ENCODE measurements at regions not wholly inside any gene's neighbourhood (a gene's known extent, or its start where the extent isn't known, plus 50 kb on each side); places are given as distances from the start of the nearest gene placed in this dataset.

DNA sequence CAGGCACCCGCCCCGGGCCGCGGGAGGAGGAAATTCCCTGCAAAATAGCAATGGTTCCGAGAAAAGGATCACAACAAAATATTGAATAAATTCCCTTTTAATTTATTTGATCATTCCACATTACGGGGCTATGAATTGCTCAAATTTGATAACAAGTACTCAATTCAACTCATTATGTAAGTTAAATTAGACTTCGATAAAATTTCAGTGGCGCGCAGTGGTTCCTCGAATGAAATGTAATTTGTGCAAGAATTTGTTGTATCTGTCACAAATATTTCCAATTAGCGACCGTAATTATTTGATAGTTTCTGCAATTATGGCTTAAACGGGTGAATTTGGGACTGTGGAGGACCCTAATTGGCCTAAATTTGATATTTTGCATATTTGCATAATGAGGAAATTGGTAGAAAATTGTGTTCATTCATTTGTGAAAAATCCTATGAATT is 76.0 kb upstream of the TBCA start:
- TF ChIP-seq, protein P1, sequence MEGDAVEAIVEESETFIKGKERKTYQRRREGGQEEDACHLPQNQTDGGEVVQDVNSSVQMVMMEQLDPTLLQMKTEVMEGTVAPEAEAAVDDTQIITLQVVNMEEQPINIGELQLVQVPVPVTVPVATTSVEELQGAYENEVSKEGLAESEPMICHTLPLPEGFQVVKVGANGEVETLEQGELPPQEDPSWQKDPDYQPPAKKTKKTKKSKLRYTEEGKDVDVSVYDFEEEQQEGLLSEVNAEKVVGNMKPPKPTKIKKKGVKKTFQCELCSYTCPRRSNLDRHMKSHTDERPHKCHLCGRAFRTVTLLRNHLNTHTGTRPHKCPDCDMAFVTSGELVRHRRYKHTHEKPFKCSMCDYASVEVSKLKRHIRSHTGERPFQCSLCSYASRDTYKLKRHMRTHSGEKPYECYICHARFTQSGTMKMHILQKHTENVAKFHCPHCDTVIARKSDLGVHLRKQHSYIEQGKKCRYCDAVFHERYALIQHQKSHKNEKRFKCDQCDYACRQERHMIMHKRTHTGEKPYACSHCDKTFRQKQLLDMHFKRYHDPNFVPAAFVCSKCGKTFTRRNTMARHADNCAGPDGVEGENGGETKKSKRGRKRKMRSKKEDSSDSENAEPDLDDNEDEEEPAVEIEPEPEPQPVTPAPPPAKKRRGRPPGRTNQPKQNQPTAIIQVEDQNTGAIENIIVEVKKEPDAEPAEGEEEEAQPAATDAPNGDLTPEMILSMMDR (IDR thresholded peaks at IDR 0.05): no peak

DNA sequence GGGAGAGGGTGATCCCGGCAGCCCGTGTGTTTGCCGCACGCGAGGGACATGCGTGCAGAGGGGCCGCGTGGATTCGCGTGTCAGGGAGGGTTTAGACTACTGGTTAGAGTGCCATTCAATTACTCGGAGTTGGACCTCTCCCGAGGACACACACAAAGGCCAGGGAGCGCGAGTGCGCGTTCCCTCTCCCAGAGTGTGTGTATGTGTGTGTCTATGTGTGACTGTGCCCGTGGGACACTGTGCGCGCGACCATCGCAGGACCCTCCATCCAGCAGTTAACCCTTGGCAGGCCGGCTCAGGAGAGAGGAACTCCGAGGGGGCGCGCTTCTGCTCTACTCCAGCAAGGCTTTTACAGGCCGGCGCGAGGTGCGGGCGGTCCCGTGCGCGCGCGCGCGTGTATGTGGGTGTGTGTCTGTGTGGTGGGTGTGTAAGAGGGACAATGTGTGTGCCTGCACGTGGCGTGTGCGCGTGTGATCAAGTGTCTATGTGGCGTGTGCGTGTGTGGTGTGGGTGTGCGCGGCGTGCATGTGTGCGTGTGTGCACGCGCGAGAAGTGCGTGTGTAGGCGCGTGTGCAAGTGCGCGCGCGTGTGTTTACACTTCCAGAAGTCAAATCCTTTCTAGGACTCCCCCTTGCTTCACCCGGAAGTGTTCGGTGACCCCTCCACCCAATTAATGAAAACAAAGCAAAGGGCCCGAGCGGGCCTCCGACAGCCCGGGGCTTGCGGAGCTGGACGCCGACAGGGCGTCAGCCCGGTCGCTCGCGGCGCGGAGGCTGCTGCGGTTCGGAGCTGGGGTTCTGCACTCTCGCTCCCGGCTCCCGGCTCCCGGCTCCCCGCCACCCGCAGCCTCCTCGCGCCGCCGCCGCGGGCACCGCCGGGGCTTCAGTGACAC is 75.3 kb upstream of the TBCA start:
- TF ChIP-seq, protein P1 (IDR thresholded peaks at IDR 0.05): no peak

DNA sequence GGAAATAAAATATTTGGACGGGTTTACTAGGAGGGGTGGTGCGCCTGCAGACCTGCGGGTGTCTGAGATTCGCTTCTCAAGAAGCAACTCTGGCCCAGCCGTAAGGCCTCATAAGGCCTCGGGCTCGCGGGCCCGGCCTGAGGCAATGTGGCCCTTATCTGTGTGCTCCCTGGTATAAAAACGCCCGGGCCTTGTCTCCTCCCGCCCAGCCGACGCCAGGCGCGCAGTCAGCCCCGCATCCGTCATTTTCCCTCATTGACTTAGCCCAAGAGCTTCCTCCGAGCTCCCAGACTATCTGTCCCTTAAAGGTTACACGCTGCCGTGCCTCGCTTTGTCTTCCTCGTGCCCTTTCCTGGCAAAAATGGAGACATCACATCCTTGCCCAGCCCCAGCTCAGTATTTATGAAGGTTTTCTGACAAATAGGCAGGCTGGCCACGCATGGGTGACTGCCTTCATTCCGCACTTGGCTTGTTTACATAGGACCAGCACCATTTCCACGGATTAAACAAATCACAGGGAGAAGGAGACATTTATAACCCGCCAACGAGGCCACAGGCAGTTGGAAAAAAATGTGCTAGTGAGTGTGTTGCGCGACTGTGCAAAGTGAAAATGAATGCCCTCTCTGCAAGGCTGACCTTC is 74.5 kb upstream of the TBCA start:
- TF ChIP-seq, protein P1 (IDR thresholded peaks at IDR 0.05): no peak

DNA sequence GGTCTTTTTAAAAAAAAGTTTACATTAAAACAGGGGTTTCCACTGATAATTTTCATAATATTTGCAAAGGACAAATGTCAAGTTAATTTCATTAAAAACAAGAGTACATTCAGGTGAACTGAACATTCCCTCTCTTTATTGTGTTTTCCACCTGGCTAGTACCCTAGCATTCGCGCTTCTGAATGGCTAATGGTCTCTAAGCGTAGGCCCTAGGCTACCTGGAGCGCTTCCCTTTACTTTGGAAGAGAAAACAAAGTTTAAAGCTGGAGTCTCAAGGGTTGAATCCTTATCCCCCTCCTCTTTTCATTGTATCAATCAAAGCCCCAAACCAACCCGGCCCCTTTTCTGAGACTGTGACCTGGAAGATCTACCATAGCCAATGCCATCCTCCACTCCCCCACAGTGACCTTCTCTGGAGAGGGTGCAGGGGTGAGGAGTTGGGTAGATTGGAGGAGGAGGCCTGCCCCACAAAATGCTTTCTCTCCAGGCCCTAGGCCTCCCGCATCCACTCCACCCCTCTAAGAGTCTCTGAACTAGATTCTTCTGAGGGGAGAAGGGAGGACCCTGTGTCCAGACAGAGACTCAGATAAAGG is 73.3 kb upstream of the TBCA start:
- TF ChIP-seq, protein P1 (IDR thresholded peaks at IDR 0.05): no peak

DNA sequence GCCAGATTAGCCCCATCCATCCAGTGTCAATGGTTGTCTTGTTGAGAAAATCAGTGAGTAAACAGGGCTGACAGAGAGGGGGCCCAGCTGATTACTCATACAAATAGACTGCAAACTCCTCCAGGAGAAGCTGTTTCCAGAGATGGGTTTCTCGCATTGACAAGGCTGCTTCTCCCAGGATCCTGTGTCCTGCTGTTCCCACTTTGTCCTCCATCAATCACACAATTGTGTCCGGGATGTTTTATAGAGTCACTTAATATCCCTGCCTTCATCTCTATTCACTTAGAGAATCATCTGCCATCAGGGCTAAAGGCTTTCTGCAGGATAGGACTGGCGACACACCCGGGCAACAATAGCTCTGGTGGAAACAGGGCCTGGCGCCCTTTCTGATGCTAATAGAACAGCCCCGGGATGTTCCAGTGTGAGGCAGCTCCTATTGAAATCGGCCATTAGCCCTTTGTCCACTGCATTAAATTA is 71.7 kb upstream of the TBCA start:
- TF ChIP-seq, protein P1 (IDR thresholded peaks at IDR 0.05): no peak

DNA sequence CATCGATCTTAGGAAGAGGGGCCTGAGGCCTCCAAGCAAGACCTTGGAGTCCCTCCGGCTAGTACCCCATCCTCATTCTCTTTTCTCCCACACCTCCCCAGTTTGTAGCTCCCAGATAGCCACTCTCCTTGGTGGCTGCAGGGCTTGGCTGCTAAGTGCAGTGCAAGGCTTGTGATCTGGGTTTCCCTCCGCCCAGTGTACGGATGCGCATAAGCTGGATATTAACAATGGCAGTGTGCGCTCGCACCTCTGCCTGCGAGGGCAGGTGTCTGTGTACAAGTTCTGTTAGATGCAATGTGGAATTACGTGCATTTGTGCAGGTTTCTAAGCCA is 71.0 kb upstream of the TBCA start:
- TF ChIP-seq, protein P1 (IDR thresholded peaks at IDR 0.05): no peak

DNA sequence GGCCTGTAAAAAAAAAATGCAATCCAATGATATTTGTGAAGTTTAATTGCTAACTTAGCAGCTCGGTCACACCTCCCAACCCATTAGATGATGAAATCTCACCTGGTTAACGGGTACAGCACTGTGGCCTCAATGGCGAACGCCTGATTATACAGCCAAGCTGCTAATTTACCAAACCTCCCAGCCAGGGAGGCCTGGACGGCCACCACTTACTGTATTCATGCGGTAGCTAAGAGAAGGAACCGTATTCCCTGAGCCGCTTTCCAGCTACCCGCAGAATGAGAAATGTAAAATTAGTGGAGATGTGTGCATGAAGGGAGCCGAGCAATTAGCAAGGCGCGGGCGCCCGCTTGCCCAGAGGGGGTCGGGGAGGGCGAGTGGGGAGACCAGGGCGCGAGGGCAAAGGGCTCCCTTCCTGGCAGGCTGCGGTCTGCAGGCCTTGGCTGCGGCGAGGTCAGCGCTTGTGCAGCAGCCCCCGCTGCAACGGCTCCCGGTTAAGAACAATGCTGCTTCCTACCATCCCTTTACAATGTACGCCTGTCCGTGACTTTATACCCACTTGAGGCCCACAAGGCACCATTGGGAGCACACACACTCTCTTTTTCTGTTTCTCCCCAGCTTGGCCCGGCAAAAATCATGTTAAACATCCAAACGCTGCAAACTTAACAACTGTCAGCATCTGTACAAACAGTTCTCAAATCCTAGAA is 70.4 kb upstream of the TBCA start:
- TF ChIP-seq, protein P1 (IDR thresholded peaks at IDR 0.05): no peak

Measured in LNCAP (cell line).